ENCODE measurements at regions not wholly inside any gene's neighbourhood (a gene's known extent, or its start where the extent isn't known, plus 50 kb on each side); places are given as distances from the start of the nearest gene placed in this dataset.

DNA sequence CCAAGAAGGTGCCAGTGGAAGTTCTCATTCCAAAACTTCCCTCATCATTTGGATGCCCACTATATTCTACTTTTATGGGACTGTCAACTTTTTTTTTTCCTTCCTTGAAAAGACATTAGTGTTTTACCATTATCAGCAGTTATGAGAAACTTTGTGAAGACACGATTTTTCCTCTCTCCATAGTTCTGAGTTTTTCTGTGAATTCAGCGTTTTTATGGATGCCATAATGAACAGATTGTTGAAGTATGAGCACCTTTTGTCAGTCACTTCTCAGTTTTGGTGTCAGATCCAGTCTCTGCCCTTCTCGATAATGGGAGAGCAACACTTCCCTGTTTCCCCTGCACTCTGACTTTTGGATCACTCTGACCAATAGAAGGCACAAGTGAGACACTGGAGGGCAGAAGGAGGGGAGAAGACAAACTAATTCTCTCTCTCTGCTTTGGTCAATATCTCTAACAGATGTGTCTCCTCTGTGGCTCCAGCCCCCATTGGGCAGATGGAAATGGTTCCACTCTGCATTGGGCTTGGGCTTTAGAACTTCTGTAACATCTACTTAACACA, 53.5 kb upstream of the FN1 start:
- H3K9me3 ChIP-seq (ENCODE audit: control insufficient read depth in 2 of 2, insufficient read depth in 1 of 2, low read depth in 1 of 2, low read length in 1 of 2), result no peaks in the 10 kb centered on the region
- no peak for FAIRE-seq
- H3K4me3 ChIP-seq (ENCODE audit: low read depth in 1 of 3, low read length in 3 of 3), result no peak overlapping the region
- no peaks in the 10 kb centered on the region for H3K4me1 ChIP-seq (ENCODE audit: control insufficient read depth in 3 of 3, insufficient read depth in 2 of 3, low read depth in 1 of 3, low read length in 2 of 3)
- H3K27ac ChIP-seq (ENCODE audit: low read depth in 1 of 3, low read length in 2 of 3), result no peak overlapping the region
- WGBS, 3 donors, result 69 to 79% (median 76%) methylated on average over 3 of the region's 3 CpGs
- H3K36me3 ChIP-seq (ENCODE audit: control insufficient read depth in 3 of 3, insufficient read depth in 2 of 3, low read depth in 1 of 3, low read length in 3 of 3), result no peaks in the 10 kb centered on the region
- DNase-seq, result no peak
- H3K27me3 ChIP-seq (ENCODE audit: control insufficient read depth in 3 of 3, insufficient read depth in 3 of 3, low read length in 3 of 3), result no peaks in the 10 kb centered on the region

DNA sequence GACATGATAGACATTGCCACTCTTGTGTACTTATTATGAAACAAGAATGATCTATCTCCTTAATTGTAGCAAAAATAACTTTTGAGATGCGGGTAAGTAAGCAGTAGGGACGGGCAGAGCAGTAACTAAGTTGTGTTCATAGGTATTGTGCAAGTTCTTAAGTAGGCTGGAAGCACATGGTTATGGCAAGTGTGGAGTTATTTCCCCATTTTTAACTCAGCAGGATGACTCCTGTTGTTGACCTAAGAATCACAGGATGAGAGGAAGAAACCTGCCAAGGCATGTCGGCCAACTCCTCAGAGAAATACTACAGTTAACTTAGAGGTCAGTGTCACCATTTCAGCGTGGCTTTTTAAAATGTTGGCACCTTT, 51.1 kb upstream of the FN1 start:
- DNase-seq, result no peak
- H3K36me3 ChIP-seq (ENCODE audit: control insufficient read depth in 3 of 3, insufficient read depth in 2 of 3, low read depth in 1 of 3, low read length in 3 of 3), result no peaks in the 10 kb centered on the region
- no peak overlapping the region for H3K27ac ChIP-seq (ENCODE audit: low read depth in 1 of 3, low read length in 2 of 3)
- H3K4me3 ChIP-seq (ENCODE audit: low read depth in 1 of 3, low read length in 3 of 3), result no peak overlapping the region
- no peaks in the 10 kb centered on the region for H3K27me3 ChIP-seq (ENCODE audit: control insufficient read depth in 3 of 3, insufficient read depth in 3 of 3, low read length in 3 of 3)
- 80 to 82% (median 81%) methylated on average over 4 of the region's 4 CpGs for WGBS, 3 donors
- no peaks in the 10 kb centered on the region for H3K4me1 ChIP-seq (ENCODE audit: control insufficient read depth in 3 of 3, insufficient read depth in 2 of 3, low read depth in 1 of 3, low read length in 2 of 3)
- FAIRE-seq, result no peak
- H3K9me3 ChIP-seq (ENCODE audit: control insufficient read depth in 2 of 2, insufficient read depth in 1 of 2, low read depth in 1 of 2, low read length in 1 of 2), result no peaks in the 10 kb centered on the region

DNA sequence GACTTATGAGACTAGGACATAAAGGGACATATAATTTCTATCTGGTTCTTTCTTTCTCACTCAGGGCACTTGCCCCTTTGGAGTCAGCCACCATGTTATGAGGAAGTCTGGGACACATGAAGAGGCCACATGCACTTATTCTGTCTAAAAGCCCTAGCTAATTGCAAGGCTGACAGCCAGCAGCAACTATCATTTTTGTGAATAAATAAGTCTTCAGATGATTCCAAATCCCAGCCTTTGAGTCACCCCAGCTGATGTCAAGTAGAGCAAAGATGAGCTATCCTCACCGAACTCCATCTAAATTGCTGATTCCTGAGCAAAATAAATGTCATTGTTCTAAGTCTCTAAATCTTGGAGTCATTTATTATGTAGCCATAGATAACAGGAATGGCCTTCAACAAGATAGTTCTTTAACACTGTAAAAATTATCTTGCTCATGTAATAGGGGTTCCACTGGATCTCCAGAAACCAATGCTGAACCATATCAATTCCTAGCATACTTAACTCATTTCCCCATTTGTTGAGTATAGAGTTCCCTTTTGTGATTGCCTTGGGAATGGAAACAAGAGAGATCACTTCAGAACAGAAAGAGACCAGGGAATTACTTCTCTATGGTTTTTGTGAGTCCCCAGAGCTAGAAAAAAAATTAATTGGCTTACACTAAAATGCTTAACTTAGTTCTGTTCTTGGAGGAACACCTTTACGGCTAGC, 50.6 kb upstream of the FN1 start:
- no peaks in the 10 kb centered on the region for H3K4me1 ChIP-seq (ENCODE audit: control insufficient read depth in 3 of 3, insufficient read depth in 2 of 3, low read depth in 1 of 3, low read length in 2 of 3)

More for the DNA sequence above, 50.6 kb upstream of the FN1 start:
- H3K9me3 ChIP-seq (ENCODE audit: control insufficient read depth in 2 of 2, insufficient read depth in 1 of 2, low read depth in 1 of 2, low read length in 1 of 2), result no peaks in the 10 kb centered on the region
- WGBS, 3 donors, result 88 to 93% (median 92%) methylated on average over 2 of the region's 2 CpGs
- no peaks in the 10 kb centered on the region for H3K27me3 ChIP-seq (ENCODE audit: control insufficient read depth in 3 of 3, insufficient read depth in 3 of 3, low read length in 3 of 3)
- no peak overlapping the region for H3K27ac ChIP-seq (ENCODE audit: low read depth in 1 of 3, low read length in 2 of 3)
- no peaks in the 10 kb centered on the region for H3K36me3 ChIP-seq (ENCODE audit: control insufficient read depth in 3 of 3, insufficient read depth in 2 of 3, low read depth in 1 of 3, low read length in 3 of 3)
- H3K4me3 ChIP-seq (ENCODE audit: low read depth in 1 of 3, low read length in 3 of 3), result no peak overlapping the region
- DNase-seq, result no peak
- FAIRE-seq, result no peak
